ENCODE measurements at regions not wholly inside any gene's neighbourhood (a gene's known extent, or its start where the extent isn't known, plus 50 kb on each side); places are given as distances from the start of the nearest gene placed in this dataset.

- CTCF ChIA-PET, result no interaction called here
- no peak for DNase-seq
- Mint-ChIP-seq H3K27ac (no peak overlapping the region), H3K4me3 (no peak overlapping the region), H3K36me3 (ENCODE audit: low read depth) (no peaks in the 10 kb centered on the region), H3K27me3 (no peaks in the 10 kb centered on the region), H3K4me1 (ENCODE audit: low read depth) (no peaks in the 10 kb centered on the region), H3K9me3 (no peaks in the 10 kb centered on the region)
- ATAC-seq, result no peak
- POLR2A ChIA-PET, result no interaction called here
- intact Hi-C loops (cut with micrococcal nuclease), result no loop called here
- TF ChIP-seq CTCF (IDR thresholded peaks at IDR 0.05), result no peak
These were observed 244.4 kb upstream of the TCF21 start for GRCh38 chr6:133644548-133644891.

- TF ChIP-seq CTCF (IDR thresholded peaks at IDR 0.05), result no peak
- Mint-ChIP-seq H3K9me3 (no peaks in the 10 kb centered on the region), H3K27ac (no peak overlapping the region), H3K36me3 (ENCODE audit: low read depth) (no peaks in the 10 kb centered on the region), H3K4me1 (ENCODE audit: low read depth) (no peaks in the 10 kb centered on the region), H3K4me3 (no peak overlapping the region), H3K27me3 (no peaks in the 10 kb centered on the region)
- intact Hi-C loops (cut with micrococcal nuclease), result no loop called here
- DNase-seq (no peak), ATAC-seq (no peak)
- CTCF ChIA-PET, result no interaction called here
- POLR2A ChIA-PET, result no interaction called here
These were observed 243.9 kb upstream of the TCF21 start for GRCh38 chr6:133644892-133645619.

GRCh38 chr6:133645966-133646740 lies 242.8 kb upstream of the TCF21 start:
- DNase-seq, result no peak
- ChIA-PET CTCF (no interaction called here), POLR2A (no interaction called here)
- intact Hi-C loops (cut with micrococcal nuclease), result no loop called here
- H3K27me3 Mint-ChIP-seq, result no peaks in the 10 kb centered on the region
- no peaks in the 10 kb centered on the region for H3K9me3 Mint-ChIP-seq
- no peak overlapping the region for H3K4me3 Mint-ChIP-seq
- no peaks in the 10 kb centered on the region for H3K36me3 Mint-ChIP-seq (ENCODE audit: low read depth)
- H3K4me1 Mint-ChIP-seq (ENCODE audit: low read depth), result no peaks in the 10 kb centered on the region
- ATAC-seq, result no peak
- no peak overlapping the region for H3K27ac Mint-ChIP-seq
- no peak for TF ChIP-seq CTCF (IDR thresholded peaks at IDR 0.05)

GRCh38 chr6:133648581-133648980 lies 240.3 kb upstream of the TCF21 start:
- no peak for TF ChIP-seq CTCF (IDR thresholded peaks at IDR 0.05)
- H3K4me3 Mint-ChIP-seq, result no peak overlapping the region
- no peaks in the 10 kb centered on the region for H3K9me3 Mint-ChIP-seq

GRCh38 chr6:133671376-133671775 lies 217.5 kb upstream of the TCF21 start:
- intact Hi-C loops (cut with micrococcal nuclease), result no loop called here
- Mint-ChIP-seq H3K36me3 (ENCODE audit: low read depth) (no peaks in the 10 kb centered on the region), H3K9me3 (no peaks in the 10 kb centered on the region), H3K4me1 (ENCODE audit: low read depth) (no peaks in the 10 kb centered on the region), H3K27me3 (no peaks in the 10 kb centered on the region), H3K4me3 (no peak overlapping the region), H3K27ac (no peak overlapping the region)
- ATAC-seq, result no peak
- no peak for TF ChIP-seq CTCF (IDR thresholded peaks at IDR 0.05)
- ChIA-PET CTCF (no interaction called here), POLR2A (no interaction called here)
- DNase-seq, result no peak

More at GRCh38 chr6:133648581-133648980, 240.3 kb upstream of the TCF21 start:
- ATAC-seq, result no peak
- H3K27ac Mint-ChIP-seq, result no peak overlapping the region
- ChIA-PET POLR2A (no interaction called here), CTCF (no interaction called here)
- intact Hi-C loops (cut with micrococcal nuclease), result no loop called here
- H3K36me3 Mint-ChIP-seq (ENCODE audit: low read depth), result no peaks in the 10 kb centered on the region
- no peak for DNase-seq
- H3K4me1 Mint-ChIP-seq (ENCODE audit: low read depth), result no peaks in the 10 kb centered on the region
- no peaks in the 10 kb centered on the region for H3K27me3 Mint-ChIP-seq

All from activated CD8-positive, alpha-beta T cell treated with anti-CD3 and anti-CD28 coated beads for 36 hours (primary cell).